ENCODE measurements at regions not wholly inside any gene's neighbourhood (a gene's known extent, or its start where the extent isn't known, plus 50 kb on each side); places are given as distances from the start of the nearest gene placed in this dataset.

DNA sequence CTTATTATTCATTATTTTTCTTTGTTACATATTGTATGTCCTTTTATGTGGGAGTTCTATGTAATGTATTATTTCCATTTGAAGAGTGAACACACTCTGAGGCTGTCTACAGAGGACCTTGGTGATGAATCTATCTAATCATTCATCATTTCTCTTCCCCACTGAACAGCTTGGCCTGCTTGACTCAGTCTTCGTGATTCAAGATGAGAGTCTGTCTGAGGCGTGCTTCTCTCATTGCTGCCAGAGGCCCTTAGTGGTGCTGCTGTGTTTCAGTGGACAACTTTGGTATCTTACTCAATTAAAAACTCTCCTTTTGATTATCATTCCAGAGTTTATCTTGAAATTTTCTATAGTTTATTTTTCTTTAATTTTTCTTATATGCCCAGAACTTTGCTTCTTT is 318.1 kb upstream of the DAB2 start:
- intact Hi-C loops (cut with DNase I, micrococcal nuclease), result no loop called here
- no peak for ATAC-seq

DNA sequence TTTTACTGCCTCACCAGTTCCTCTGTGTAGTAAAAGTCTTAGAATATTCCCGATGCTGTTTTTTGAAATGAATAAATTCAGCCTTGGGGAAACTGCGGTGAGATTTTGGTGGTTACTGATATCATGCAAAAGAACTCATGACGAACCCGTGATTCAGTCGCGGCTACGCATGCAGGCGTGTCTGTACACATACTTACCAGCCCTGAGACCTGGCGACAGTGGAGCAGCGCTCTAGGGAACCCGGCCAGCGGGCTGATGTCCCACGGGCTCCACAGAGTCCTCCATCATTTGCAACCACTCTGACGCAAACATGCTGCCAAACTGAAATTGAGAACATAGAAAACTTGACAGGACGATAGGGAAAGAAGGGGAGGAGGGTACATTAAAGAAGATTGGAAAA is 315.6 kb upstream of the DAB2 start:
- ATAC-seq, result no peak
- TF ChIP-seq, protein P1, sequence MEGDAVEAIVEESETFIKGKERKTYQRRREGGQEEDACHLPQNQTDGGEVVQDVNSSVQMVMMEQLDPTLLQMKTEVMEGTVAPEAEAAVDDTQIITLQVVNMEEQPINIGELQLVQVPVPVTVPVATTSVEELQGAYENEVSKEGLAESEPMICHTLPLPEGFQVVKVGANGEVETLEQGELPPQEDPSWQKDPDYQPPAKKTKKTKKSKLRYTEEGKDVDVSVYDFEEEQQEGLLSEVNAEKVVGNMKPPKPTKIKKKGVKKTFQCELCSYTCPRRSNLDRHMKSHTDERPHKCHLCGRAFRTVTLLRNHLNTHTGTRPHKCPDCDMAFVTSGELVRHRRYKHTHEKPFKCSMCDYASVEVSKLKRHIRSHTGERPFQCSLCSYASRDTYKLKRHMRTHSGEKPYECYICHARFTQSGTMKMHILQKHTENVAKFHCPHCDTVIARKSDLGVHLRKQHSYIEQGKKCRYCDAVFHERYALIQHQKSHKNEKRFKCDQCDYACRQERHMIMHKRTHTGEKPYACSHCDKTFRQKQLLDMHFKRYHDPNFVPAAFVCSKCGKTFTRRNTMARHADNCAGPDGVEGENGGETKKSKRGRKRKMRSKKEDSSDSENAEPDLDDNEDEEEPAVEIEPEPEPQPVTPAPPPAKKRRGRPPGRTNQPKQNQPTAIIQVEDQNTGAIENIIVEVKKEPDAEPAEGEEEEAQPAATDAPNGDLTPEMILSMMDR (IDR thresholded peaks at IDR 0.05), result no peak
- Histone ChIP-seq H3K4me1 (ENCODE audit: low read depth) (no peaks in the 10 kb centered on the region), H3K36me3 (ENCODE audit: low read depth) (no peaks in the 10 kb centered on the region), H3K4me3 (no peak overlapping the region), H3K9me3 (no peaks in the 10 kb centered on the region)
- intact Hi-C loops (cut with DNase I, micrococcal nuclease), result no loop called here
- no peak for DNase-seq

More for the DNA sequence above, 318.1 kb upstream of the DAB2 start:
- DNase-seq, result no peak
- Histone ChIP-seq H3K9me3 (no peaks in the 10 kb centered on the region), H3K36me3 (ENCODE audit: low read depth) (no peaks in the 10 kb centered on the region), H3K4me1 (ENCODE audit: low read depth) (no peaks in the 10 kb centered on the region), H3K4me3 (no peak overlapping the region)
- TF ChIP-seq, protein P1 (IDR thresholded peaks at IDR 0.05), result no peak

DNA sequence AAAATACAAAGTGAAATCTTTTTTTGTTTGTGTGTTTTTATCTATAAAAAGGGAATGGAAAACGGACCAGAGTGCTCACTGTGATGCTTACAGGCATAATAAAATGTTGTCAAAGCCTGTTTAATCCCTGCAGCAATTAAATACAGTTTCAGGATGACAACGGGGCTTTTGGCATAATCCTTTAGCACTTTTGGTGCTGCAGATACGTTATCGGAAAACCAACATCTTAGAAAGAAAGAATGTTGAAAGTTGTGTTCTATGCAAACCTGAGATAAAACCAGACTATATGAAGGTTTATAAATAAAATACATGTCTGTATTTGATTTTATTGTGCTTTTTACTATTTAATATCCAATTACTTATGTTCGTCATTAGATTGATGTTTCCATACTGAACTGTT is 307.4 kb upstream of the DAB2 start:
- H3K4me3 ChIP-seq, result no peak overlapping the region
- no peak for ATAC-seq
- TF ChIP-seq, protein P1 (IDR thresholded peaks at IDR 0.05), result no peak
- intact Hi-C loops (cut with DNase I, micrococcal nuclease), result no loop called here
- H3K36me3 ChIP-seq (ENCODE audit: low read depth), result no peaks in the 10 kb centered on the region
- H3K9me3 ChIP-seq, result no peaks in the 10 kb centered on the region
- no peak for DNase-seq
- H3K4me1 ChIP-seq (ENCODE audit: low read depth), result no peaks in the 10 kb centered on the region

DNA sequence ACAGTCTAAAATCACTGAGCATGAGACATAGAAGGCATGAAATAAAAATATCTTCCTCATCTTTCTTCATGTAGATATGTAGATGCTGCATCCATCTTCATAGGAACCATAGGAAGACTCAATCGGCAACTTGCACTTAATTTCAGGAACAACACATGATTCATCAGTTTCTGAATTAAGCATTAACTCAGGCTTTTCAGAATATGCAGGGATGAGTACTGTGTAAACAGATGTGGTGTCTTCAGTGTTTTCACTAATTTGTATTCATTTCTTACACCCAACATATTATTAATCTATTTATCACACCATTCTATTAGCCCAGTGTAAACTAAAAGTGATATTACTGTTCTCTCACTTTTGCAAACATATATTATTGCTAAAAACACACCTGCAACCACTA is 305.9 kb upstream of the DAB2 start:
- ATAC-seq (no peak), DNase-seq (no peak)
- TF ChIP-seq, protein P1 (IDR thresholded peaks at IDR 0.05), result no peak
- intact Hi-C loops (cut with DNase I, micrococcal nuclease), result no loop called here
- no peaks in the 10 kb centered on the region for H3K9me3 ChIP-seq
- H3K4me1 ChIP-seq (ENCODE audit: low read depth), result no peaks in the 10 kb centered on the region
- H3K4me3 ChIP-seq, result no peak overlapping the region
- no peaks in the 10 kb centered on the region for H3K36me3 ChIP-seq (ENCODE audit: low read depth)

DNA sequence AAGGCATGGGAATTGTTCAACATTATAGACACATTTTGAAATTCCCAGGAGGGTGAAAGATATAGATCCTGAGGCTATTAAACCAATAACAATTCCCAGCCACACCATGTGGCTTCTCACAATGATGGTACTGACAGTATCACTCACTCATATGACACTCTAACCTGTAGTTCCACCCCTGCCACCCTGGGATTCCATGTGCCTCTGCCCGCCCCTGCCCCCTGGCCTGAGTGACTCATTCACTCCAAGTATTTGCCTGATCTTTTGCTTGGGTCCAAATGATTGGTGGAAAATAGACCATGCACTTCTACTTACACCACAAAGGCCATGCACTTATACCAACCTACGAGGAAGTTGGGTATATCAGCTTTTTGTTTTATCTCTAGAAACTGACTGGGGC is 305.2 kb upstream of the DAB2 start:
- ATAC-seq (no peak), DNase-seq (no peak)
- TF ChIP-seq, protein P1 (IDR thresholded peaks at IDR 0.05), result no peak
- intact Hi-C loops (cut with DNase I, micrococcal nuclease), result no loop called here
- Histone ChIP-seq H3K36me3 (ENCODE audit: low read depth) (no peaks in the 10 kb centered on the region), H3K9me3 (no peaks in the 10 kb centered on the region), H3K4me3 (no peak overlapping the region), H3K4me1 (ENCODE audit: low read depth) (no peaks in the 10 kb centered on the region)

DNA sequence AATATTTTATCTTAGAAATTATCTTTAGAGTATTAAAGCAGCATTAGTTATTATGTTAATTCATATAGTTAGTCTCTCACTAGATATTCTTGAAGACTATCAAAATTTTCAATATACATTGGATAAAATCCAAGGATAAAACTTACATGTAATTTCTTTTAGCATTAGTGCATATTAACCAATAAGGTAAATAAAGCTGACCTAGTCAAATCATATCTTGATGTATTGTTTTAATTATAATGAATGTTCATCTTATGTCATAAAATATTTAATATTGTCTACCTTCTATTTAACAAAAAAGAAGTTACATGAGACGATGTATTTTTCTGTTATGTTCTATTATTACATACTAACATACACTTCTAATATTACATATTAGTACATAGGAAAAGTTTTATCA is 301.7 kb upstream of the DAB2 start:
- no peak for ATAC-seq
- Histone ChIP-seq H3K9me3 (no peaks in the 10 kb centered on the region), H3K36me3 (ENCODE audit: low read depth) (no peaks in the 10 kb centered on the region)

More for the DNA sequence above, 301.7 kb upstream of the DAB2 start:
- TF ChIP-seq, protein P1 (IDR thresholded peaks at IDR 0.05), result no peak
- no peak for DNase-seq
- Histone ChIP-seq H3K4me3 (no peak overlapping the region), H3K4me1 (ENCODE audit: low read depth) (no peaks in the 10 kb centered on the region)
- intact Hi-C loops (cut with DNase I, micrococcal nuclease), result no loop called here
